ENCODE measurements at regions not wholly inside any gene's neighbourhood (a gene's known extent, or its start where the extent isn't known, plus 50 kb on each side); places are given as distances from the start of the nearest gene placed in this dataset.

- TF ChIP-seq ZSCAN4 (tag by site-specific recombination; IDR thresholded peaks at IDR 0.05) (no peak), TSHZ1 (tag by site-specific recombination; IDR thresholded peaks at IDR 0.05; ENCODE audit: borderline replicate concordance) (no peak), ZNF404 (tag by site-specific recombination; IDR thresholded peaks at IDR 0.05) (no peak)
Measured at GRCh38 chr4:106454021-106454420, 85.4 kb upstream of the GIMD1 start (continued).

- Histone ChIP-seq H3K4me1 (ENCODE audit: control insufficient read depth, insufficient read depth, low read length) (no peaks in the 10 kb centered on the region), H3K27ac (ENCODE audit: extremely low read depth, low read depth, low read length) (no peak overlapping the region), H3K36me3 (ENCODE audit: control insufficient read depth in 2 of 2, insufficient read depth in 1 of 2, low read length in 2 of 2) (no peaks in the 10 kb centered on the region), H3K9me3 (ENCODE audit: control insufficient read depth, insufficient read depth, low read depth, low read length) (no peaks in the 10 kb centered on the region), H3K4me3 (ENCODE audit: low read depth, low read length) (no peak overlapping the region)
- POLR2A ChIA-PET: no interaction called here
- TF ChIP-seq ZNF37A (tag by site-specific recombination; IDR thresholded peaks at IDR 0.05): no peak
- TF ChIP-seq ZBTB26 (tag by site-specific recombination; optimal IDR thresholded peaks at IDR 0.05): no peak
- no peak for TF ChIP-seq ZSCAN18 (tag by site-specific recombination; IDR thresholded peaks at IDR 0.05)
- TF ChIP-seq IKZF3 (tag by site-specific recombination; IDR thresholded peaks at IDR 0.05): no peak
- TF ChIP-seq KLF9 (tag by site-specific recombination; IDR thresholded peaks at IDR 0.05; ENCODE audit: low read depth): no peak
- TF ChIP-seq ZBTB44 (tag by site-specific recombination; IDR thresholded peaks at IDR 0.05): no peak
- no peak for TF ChIP-seq ZNF600 (tag by site-specific recombination; IDR thresholded peaks at IDR 0.05)
- no peak for TF ChIP-seq KLF16 (tag by site-specific recombination; IDR thresholded peaks at IDR 0.05)
- TF ChIP-seq REPIN1 (tag by site-specific recombination; IDR thresholded peaks at IDR 0.05; ENCODE audit: low read depth): no peak
- TF ChIP-seq KLF17 (tag by site-specific recombination; IDR thresholded peaks at IDR 0.05): no peak
- no peak for TF ChIP-seq SALL2 (tag by site-specific recombination; IDR thresholded peaks at IDR 0.05; ENCODE audit: borderline replicate concordance)
- TF ChIP-seq SCRT2 (tag by site-specific recombination; IDR thresholded peaks at IDR 0.05): no peak
- TF ChIP-seq ZNF785 (tag by site-specific recombination; IDR thresholded peaks at IDR 0.05): no peak
- TF ChIP-seq ZBTB20 (tag by site-specific recombination; IDR thresholded peaks at IDR 0.05): no peak
- no peak for TF ChIP-seq HOXA7 (CRISPR knock-in tag; IDR thresholded peaks at IDR 0.05; ENCODE audit: borderline replicate concordance)
- CTCF ChIA-PET: no interaction called here
Measured at GRCh38 chr4:106451091-106451490, 82.5 kb upstream of the GIMD1 start.
